GM21717 (cell line): ENCODE measurements at regions not wholly inside any gene's neighbourhood (a gene's known extent, or its start where the extent isn't known, plus 50 kb on each side); places are given as distances from the start of the nearest gene placed in this dataset.

ENCODE experiments used
- ATAC-seq: cut with Tn5 transposase; IDR thresholded peaks from one replicate; pipeline ENCODE4 v1.9.1; 2021; ENCODE audit warnings: mild to moderate bottlenecking, moderate library complexity; ENCODE audit not compliant: unreplicated experiment

GRCh38 chr13:31081316-31081715 is 80.4 kb downstream of the HSPH1 start:
- no peak for ATAC-seq

DNA sequence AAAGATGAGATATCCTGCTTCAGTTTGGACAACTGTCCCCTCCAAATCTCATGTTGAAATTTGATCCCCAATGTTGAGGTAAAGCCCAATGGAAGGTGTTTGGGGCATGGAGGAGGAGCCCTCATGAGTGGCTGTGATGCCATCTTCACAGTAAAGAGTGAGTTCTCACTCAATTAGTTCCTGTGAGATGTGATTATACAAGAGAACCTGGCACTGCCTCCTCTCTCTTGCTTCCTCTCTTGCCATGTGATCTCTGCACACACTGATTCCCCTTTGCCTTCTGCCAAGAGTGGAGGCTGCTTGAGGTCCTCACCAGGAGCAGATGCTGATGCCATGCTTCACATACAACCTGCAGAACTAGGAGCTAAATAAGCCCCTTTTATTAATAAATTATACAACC is 86.9 kb downstream of the HSPH1 start:
- no peak for ATAC-seq

- ATAC-seq: peak; percentile 91
These were observed 87.6 kb downstream of the HSPH1 start for GRCh38 chr13:31073859-31074718.

- ATAC-seq: no peak
These were observed 89.7 kb downstream of the HSPH1 start for GRCh38 chr13:31072041-31072440.

GRCh38 chr13:31069808-31070534 is 91.7 kb downstream of the HSPH1 start:
- ATAC-seq: no peak

DNA sequence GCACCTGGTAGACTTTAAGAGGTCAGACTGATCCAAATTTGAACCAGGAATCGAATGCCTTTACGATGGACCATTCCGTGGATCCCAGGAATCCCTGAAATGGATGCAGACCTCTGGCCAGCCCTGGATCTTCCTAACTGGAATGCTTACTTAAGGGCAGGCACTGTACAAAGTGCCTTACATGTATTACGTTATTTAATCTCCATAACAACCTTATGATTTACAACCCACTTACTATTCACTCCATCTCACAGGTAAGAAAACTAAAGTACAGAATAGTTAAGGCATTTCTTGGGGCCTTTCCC is 93.6 kb downstream of the HSPH1 start:
- ATAC-seq: no peak

GRCh38 chr13:31067416-31068118 is 94.1 kb downstream of the HSPH1 start:
- no peak for ATAC-seq

GRCh38 chr13:31064636-31065035 is 97.1 kb downstream of the HSPH1 start:
- no peak for ATAC-seq

- ATAC-seq: no peak
These were observed 97.9 kb downstream of the HSPH1 start for GRCh38 chr13:31063772-31064171.

DNA sequence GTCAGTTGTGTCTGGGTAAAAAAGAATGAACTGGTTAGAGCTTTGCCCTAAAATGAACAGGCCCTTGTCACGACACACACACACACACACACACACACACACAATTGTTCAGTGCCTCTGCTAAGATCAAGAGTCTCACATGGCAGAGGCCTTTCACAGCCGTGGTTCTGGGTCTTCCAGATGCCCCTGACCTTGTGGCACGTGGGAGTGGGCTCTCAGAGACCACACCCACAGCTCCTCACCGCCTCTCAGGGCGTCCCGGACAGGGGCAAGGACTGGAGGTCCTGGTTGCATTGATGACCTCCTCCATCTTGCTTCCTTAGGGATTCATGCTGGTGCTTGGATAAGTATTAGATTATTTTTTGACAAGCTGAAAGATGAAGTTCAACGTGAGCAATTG is 101.0 kb downstream of the HSPH1 start:
- ATAC-seq: no peak

DNA sequence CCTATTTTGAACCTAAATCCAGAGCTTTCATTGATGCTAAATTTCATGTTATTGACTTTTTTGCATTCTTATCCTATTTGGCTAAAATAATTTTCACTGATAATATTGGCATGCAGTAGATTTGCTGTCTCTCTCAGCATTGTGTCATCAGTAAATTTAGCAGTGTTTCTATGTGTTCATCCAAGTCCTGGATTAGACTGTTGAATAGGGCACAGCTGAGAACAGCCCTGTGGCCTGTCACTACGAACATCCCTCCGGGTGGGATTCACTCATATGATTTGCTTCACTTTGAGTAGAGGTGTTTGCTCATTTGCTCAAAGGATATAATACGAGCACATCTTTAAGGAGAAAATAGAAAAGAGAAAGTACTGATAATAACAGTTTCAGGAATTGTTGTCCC is 101.5 kb downstream of the HSPH1 start:
- no peak for ATAC-seq

DNA sequence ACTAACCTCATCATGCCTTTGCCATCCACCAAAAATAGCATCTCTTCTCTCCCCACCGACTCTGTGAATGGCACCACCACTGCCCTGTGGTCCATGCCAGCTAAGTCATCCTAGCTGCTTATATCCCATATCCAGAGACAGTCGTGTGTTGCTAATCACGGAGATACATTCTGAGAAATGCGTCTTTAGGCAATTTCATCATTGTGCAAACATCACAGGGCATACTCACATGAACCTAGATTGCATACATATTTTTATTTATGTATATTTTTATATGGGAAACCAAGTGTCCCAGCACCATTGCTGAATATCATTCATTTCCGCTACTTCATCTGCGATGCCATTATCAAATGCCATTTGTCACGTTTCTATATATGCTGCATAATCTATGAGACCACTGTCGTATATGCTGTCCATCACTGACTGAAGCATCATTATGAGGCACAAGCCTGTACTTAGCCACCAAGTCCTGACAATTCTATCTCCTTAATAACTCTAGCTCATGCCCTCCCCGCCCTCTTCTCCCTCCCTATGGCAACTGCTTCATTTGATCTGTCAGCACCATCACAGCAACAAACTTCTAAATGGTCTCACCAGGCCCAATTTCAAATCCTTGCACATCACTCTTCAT is 104.2 kb downstream of the HSPH1 start:
- no peak for ATAC-seq

DNA sequence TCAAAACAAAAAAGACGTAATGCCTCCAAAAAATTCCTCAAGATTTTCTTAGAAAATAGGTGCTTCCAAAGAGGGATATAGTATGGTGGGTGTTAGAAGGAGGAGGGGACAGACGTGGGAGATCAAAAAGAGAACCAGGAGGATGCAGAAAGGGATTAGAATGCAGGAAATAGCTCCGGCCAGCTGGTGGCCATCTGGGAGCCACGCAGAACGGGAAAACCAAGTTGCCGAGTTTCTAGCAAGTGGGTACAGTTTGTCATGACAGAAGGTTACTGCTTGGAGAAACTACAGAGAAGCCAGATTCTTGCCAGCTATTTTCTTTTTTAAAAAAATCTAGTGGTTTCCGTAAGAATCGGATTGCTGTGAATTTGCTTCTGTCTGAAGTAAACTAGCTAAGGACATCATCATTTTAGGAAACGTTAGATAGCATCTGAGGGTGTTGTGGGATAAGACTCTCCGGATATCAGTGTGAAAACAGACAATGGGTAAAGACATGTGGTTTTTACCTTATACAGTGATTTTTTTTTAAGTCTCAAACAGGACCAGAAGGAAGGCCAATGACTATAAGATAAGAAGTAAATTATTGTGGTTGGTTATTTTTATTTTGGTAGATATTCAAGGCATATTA is 104.9 kb downstream of the HSPH1 start:
- ATAC-seq: no peak

- no peak for ATAC-seq
These were observed 106.1 kb downstream of the HSPH1 start for GRCh38 chr13:31055589-31055988.

DNA sequence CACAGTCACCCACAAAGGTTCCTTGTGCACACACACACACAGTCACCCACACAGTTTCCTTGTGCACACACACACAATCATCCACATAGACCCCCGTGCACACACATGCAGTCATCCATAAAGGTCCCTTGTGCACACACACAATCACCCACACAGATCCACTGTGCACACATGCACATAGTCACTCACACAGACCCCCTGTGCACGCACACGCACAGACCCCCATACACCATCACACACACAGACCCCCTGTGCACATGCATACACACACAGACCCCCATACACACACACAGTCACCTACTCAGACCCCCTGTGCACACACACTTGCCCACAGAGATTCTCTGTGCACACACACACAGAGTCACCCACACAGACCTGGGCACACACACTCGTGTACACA is 107.1 kb downstream of the HSPH1 start:
- ATAC-seq: no peak

DNA sequence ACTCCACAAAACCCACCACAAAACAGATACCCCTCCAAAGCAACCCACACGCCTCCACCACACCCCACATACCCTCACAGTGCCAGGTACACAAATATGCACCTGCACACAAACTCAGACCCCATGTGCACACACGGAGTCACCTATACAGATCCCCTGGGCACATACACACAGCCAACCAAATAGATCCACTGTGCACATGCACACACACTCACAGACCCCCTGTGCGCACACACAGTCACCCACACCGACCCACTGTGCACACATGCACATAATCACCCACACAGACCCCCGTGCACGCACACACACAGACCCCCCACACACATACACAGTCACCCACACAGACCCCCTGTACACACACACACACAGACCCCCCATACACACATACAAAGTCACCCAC is 107.8 kb downstream of the HSPH1 start:
- no peak for ATAC-seq

- ATAC-seq: no peak
These were observed 108.6 kb downstream of the HSPH1 start for GRCh38 chr13:31053091-31053490.

- ATAC-seq: no peak
These were observed 109.2 kb downstream of the HSPH1 start for GRCh38 chr13:31052478-31052877.

DNA sequence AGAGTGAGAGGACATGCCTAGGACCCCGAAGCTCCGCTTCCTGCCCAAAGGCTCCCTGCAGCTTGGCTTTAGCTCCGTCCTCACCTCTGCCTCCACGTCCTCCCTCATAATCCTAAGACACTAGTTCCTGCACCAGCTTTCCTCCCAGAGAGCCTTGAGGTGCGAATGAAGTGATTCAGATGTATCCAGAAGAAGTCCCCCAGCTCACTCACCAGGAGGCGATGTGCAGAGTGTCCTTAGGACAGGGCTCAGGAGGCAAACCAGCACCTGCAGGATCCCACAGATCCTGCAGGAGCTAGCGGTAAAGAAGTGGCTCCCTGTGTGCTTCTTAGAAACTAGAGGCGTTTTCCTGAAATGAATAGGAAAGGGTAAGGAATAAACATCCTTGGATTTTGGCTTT is 109.7 kb downstream of the HSPH1 start:
- no peak for ATAC-seq

GRCh38 chr13:31050486-31051400 is 111.0 kb downstream of the HSPH1 start:
- ATAC-seq: no peak
